Breast epithelium (tissue), 4 donors: ENCODE measurements at regions not wholly inside any gene's neighbourhood (a gene's known extent, or its start where the extent isn't known, plus 50 kb on each side); places are given as distances from the start of the nearest gene placed in this dataset.

ENCODE experiments used
- DNase-seq, 2 donors: peaks; one replicate each; pipeline ENCODE4 v3.0.0-alpha.2; 2019; ENCODE audit warnings: low spot score in 2 of 2
- H3K27ac ChIP-seq, 2 donors: fragments of 200-600 bp; sonication (generic) in 1 of 2; one replicate each; pipeline ENCODE4 v1.5.1; 2016 to 2019; ENCODE audit warnings: mild to moderate bottlenecking in 1 of 2
- H3K27me3 ChIP-seq, 2 donors: fragments of 200-600 bp; sonication (generic) in 1 of 2; one replicate each; pipeline versions ENCODE4 v1.5.1 to v1.6.0; 2017 to 2019; ENCODE audit warnings: control low read depth in 1 of 2, mild to moderate bottlenecking in 1 of 2
- H3K36me3 ChIP-seq: fragments of 200-600 bp; one replicate; pipeline ENCODE4 v1.5.1; 2019
- H3K4me1 ChIP-seq, 2 donors: fragments of 200-600 bp; sonication (generic); one replicate each; pipeline ENCODE4 v1.5.1; 2016 to 2019; ENCODE audit warnings: control low read depth in 1 of 2
- H3K4me3 ChIP-seq, 3 donors: fragments of 200-600 bp; sonication (generic); 1 replicate in 2 of 3; 2 replicates in 1 of 3; pipeline ENCODE4 v1.5.1; 2016 to 2019; ENCODE audit warnings: mild to moderate bottlenecking in 3 of 3, moderate library complexity in 2 of 3
- H3K9me3 ChIP-seq, 2 donors: fragments of 200-600 bp; sonication (generic) in 1 of 2; one replicate each; pipeline ENCODE4 v1.5.1; 2016 to 2019; ENCODE audit warnings: control low read depth in 1 of 2
- POLR2A ChIP-seq: fragments of 450-650 bp; IDR thresholded peaks from one replicate; pipeline ENCODE4 v1.6.1; 2016; ENCODE audit warnings: antibody characterized with exemption, mild to moderate bottlenecking, moderate library complexity
- POLR2AphosphoS5 ChIP-seq, 3 donors: sonication (generic); formaldehyde crosslinking; IDR thresholded peaks; one replicate each; pipeline ENCODE4 v1.6.1; 2017; ENCODE audit warnings: antibody characterized with exemption in 3 of 3
- intact Hi-C: fragments of 100-400 bp; cut with DNase I; formaldehyde crosslinking; loops from one replicate; pipeline ENCODE4 v1.15.1; 2023; ENCODE audit warnings: low total_unique reads
- TF ChIP-seq, protein P1 (sequence below), 3 donors: fragments of 450-650 bp; IDR thresholded peaks; one replicate each; pipeline ENCODE4 v1.5.1; 2016 to 2017; ENCODE audit warnings: antibody characterized with exemption in 3 of 3, mild to moderate bottlenecking in 3 of 3, moderate library complexity in 3 of 3

DNA sequence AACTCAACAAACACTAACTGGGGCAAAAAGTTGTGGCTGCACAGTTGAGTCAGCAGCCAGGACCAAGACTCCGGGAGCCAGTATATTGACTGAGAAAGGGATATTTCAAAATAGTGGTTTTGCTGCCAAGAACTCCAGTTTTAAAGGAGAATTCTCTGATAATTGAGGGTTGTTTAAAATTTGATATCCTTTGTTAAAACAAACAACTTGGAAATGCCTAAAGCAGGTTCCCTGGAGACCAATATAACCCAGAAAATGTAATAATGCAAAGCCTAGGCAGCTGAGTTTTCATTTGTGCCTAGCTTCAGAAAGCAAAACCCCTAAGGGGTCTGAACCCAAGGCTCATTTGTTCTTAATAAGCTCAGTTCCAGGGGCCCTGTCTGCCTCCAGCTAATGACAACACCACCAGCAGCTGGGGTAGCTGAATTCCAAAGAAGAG is 311.7 kb upstream of the CCDC196 start:
- Histone ChIP-seq H3K27me3 (no peaks in the 10 kb centered on the region), H3K4me1 (no peaks in the 10 kb centered on the region), H3K9me3 (peaks cover 0 to 12% of the 10 kb centered on the region in 2 donors), H3K36me3 (no peaks in the 10 kb centered on the region), H3K27ac (no peak overlapping the region), H3K4me3 (no peak overlapping the region)
- no peak for DNase-seq
- TF ChIP-seq, protein P1, sequence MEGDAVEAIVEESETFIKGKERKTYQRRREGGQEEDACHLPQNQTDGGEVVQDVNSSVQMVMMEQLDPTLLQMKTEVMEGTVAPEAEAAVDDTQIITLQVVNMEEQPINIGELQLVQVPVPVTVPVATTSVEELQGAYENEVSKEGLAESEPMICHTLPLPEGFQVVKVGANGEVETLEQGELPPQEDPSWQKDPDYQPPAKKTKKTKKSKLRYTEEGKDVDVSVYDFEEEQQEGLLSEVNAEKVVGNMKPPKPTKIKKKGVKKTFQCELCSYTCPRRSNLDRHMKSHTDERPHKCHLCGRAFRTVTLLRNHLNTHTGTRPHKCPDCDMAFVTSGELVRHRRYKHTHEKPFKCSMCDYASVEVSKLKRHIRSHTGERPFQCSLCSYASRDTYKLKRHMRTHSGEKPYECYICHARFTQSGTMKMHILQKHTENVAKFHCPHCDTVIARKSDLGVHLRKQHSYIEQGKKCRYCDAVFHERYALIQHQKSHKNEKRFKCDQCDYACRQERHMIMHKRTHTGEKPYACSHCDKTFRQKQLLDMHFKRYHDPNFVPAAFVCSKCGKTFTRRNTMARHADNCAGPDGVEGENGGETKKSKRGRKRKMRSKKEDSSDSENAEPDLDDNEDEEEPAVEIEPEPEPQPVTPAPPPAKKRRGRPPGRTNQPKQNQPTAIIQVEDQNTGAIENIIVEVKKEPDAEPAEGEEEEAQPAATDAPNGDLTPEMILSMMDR (IDR thresholded peaks at IDR 0.05): no peak
- intact Hi-C loops: no loop called here

DNA sequence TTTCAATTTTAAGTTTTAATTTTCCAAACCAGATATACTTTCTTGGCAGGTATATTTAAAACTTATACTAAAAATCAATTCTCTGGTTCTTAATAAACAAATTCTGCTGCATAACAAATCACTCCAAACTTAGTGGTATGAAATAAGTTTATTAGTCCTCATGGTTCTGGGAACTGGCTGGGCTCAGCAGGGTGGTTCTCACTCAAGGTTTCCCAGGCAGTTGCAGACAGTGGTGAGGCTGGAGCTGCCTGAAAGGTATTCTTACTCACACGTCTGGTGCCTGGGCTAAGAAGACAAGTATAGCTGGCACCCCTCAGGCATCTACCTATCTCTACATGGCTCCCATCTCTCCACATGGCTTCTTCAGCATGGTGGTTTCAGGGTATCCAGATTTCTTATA is 308.2 kb upstream of the CCDC196 start:
- H3K4me1 ChIP-seq: no peaks in the 10 kb centered on the region
- no peak overlapping the region for H3K4me3 ChIP-seq
- intact Hi-C loops: no loop called here
- peaks cover 0 to 12% of the 10 kb centered on the region in 2 donors for H3K9me3 ChIP-seq
- TF ChIP-seq POLR2AphosphoS5 (IDR thresholded peaks at IDR 0.05): no peak
- TF ChIP-seq, protein P1 (IDR thresholded peaks at IDR 0.05): no peak
- no peak for TF ChIP-seq POLR2A
- H3K27me3 ChIP-seq: no peaks in the 10 kb centered on the region
- H3K27ac ChIP-seq: no peak overlapping the region
- DNase-seq: no peak
- H3K36me3 ChIP-seq: no peaks in the 10 kb centered on the region

DNA sequence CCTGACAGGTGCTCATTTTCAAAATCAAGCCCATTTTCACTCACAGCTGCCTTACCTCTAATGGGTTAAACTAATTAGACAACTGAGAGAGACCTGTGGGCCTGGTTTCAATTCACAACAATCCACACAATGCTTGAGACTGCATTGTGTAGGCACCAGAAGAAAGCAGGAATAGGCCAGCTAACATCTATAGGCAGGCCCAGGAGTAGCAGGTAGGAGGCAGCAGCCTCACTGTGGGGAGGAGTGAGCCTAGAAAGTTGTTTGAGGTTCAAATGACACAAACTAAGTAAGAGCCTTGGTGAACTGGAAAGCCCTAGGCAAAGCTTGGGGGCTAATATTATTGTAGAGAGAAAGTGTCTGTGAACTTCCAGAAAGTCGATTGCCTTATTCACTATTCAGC is 289.5 kb upstream of the CCDC196 start:
- Histone ChIP-seq H3K27me3 (no peaks in the 10 kb centered on the region), H3K27ac (no peak overlapping the region), H3K4me1 (no peaks in the 10 kb centered on the region), H3K4me3 (no peak overlapping the region), H3K9me3 (no peaks in the 10 kb centered on the region), H3K36me3 (no peaks in the 10 kb centered on the region)
- TF ChIP-seq POLR2AphosphoS5 (IDR thresholded peaks at IDR 0.05) (no peak), POLR2A (no peak)
- TF ChIP-seq, protein P1 (IDR thresholded peaks at IDR 0.05): no peak
- intact Hi-C loops: no loop called here
- no peak for DNase-seq

DNA sequence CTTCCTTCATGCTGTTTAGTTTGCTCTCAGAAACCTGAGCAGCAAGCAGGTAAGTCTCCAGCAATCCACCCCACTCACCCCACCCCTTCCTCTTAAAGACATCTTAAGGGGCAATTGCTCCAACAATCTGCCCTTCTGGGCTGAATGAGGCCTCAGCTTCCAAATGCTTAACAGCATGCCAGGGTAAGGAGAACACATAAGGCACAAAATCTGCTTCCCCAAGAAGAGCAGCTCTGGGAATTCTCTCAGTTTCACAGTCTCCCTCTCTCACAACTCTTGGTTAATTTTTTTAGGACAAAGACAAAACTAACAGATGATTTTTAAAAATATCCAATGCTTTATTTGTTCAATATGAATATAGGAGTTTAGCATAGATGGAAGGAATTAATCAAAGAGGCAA is 288.9 kb upstream of the CCDC196 start:
- no peak overlapping the region for H3K4me3 ChIP-seq
- no peaks in the 10 kb centered on the region for H3K36me3 ChIP-seq
- intact Hi-C loops: no loop called here
- TF ChIP-seq, protein P1 (IDR thresholded peaks at IDR 0.05): no peak
- TF ChIP-seq POLR2AphosphoS5 (IDR thresholded peaks at IDR 0.05) (no peak), POLR2A (no peak)
- no peaks in the 10 kb centered on the region for H3K27me3 ChIP-seq
- no peak overlapping the region for H3K27ac ChIP-seq
- no peaks in the 10 kb centered on the region for H3K9me3 ChIP-seq
- no peak for DNase-seq
- H3K4me1 ChIP-seq: no peaks in the 10 kb centered on the region

DNA sequence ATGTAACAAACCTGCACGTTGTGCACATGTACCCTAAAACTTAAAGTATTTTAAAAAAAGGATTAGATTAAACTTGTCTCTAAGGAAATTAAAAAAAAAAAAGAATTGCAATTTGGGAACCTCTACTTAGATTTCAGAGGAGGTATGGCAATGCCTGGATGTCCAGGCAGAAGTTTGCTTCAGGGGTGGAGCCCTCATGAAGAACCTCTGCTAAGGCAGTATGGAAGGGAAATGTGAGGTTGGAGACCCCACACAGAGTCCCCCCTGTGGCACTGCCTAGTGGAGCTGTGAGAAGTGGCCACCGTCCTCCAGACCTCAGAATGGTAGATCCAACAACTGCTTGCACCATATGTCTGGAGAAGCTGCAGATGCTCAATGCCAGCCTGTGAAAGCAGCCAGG is 279.6 kb upstream of the CCDC196 start:
- intact Hi-C loops: no loop called here
- no peaks in the 10 kb centered on the region for H3K27me3 ChIP-seq
- no peak overlapping the region for H3K4me3 ChIP-seq
- H3K9me3 ChIP-seq: peaks cover 9 to 27% of the 10 kb centered on the region in 2 donors
- H3K4me1 ChIP-seq: no peaks in the 10 kb centered on the region
- no peak for DNase-seq
- TF ChIP-seq POLR2AphosphoS5 (IDR thresholded peaks at IDR 0.05) (no peak), POLR2A (no peak)
- TF ChIP-seq, protein P1 (IDR thresholded peaks at IDR 0.05): no peak
- H3K27ac ChIP-seq: no peak overlapping the region
- H3K36me3 ChIP-seq: no peaks in the 10 kb centered on the region
